ENCODE measurements at regions not wholly inside any gene's neighbourhood (a gene's known extent, or its start where the extent isn't known, plus 50 kb on each side); places are given as distances from the start of the nearest gene placed in this dataset.

DNA sequence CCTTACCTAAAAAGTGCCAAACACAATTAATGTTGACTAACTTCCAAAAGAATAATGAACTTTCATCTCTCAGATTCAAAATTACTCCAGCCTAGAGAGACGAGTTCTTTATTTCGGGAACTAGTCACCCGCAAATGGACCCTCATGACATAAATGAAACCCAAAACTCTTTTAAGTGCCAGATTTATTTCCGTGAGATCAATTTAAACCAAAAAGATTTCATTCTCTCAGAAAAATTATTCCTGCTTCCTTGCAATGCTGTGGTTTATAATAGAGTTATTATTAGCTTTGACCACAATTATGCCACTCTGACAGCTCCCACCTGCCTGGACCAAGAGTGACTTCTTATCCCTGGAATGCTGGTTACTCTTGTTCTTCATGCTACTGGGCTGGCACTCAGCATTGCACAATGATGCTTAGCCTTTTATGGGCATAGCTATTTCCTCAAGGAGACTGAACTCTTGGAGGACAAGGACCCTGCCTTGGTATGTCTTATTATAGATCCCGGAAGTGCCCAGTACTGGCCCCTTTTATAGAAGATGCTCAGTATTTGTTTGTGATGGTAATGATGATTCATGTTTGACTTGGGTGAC is 183.5 kb downstream of the SNX18 start:
- Mint-ChIP-seq H3K4me3 (ENCODE audit: low read depth) (no peak overlapping the region), H3K4me1 (ENCODE audit: low read depth) (peaks cover 3% of the 10 kb centered on the region), H3K9me3 (ENCODE audit: low read depth) (no peaks in the 10 kb centered on the region), H3K36me3 (ENCODE audit: insufficient read depth) (no peaks in the 10 kb centered on the region), H3K27ac (peak overlapping the region; percentile 9), H3K27me3 (peaks cover 3% of the 10 kb centered on the region)
- no peak for DNase-seq (ENCODE audit: low spot score, unreplicated experiment)
- TF ChIP-seq, protein P1, sequence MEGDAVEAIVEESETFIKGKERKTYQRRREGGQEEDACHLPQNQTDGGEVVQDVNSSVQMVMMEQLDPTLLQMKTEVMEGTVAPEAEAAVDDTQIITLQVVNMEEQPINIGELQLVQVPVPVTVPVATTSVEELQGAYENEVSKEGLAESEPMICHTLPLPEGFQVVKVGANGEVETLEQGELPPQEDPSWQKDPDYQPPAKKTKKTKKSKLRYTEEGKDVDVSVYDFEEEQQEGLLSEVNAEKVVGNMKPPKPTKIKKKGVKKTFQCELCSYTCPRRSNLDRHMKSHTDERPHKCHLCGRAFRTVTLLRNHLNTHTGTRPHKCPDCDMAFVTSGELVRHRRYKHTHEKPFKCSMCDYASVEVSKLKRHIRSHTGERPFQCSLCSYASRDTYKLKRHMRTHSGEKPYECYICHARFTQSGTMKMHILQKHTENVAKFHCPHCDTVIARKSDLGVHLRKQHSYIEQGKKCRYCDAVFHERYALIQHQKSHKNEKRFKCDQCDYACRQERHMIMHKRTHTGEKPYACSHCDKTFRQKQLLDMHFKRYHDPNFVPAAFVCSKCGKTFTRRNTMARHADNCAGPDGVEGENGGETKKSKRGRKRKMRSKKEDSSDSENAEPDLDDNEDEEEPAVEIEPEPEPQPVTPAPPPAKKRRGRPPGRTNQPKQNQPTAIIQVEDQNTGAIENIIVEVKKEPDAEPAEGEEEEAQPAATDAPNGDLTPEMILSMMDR (IDR thresholded peaks at IDR 0.05; ENCODE audit: unreplicated experiment): no peak

DNA sequence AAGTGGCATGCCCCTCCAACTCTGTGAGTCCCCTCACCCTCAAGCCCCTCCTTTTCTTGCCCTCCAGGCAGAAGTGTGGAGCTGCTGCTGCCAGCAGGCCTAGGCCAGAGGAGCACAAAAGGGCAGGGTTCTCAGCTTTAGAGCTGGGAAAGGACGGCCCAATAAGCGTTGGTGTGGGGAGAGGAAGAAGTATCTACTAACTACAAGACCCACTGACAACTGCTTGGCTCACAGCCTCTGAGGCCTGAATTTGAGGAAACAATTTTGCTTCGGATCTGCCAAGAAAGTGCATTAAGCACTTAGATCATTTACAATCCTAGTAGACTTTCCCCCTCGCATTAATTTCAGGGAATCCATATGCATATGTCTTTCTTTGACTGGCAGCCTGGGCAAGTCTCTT is 179.4 kb downstream of the SNX18 start:
- Mint-ChIP-seq H3K4me1 (ENCODE audit: low read depth) (peaks cover 5% of the 10 kb centered on the region), H3K27ac (no peak overlapping the region), H3K9me3 (ENCODE audit: low read depth) (no peaks in the 10 kb centered on the region), H3K36me3 (ENCODE audit: insufficient read depth) (no peaks in the 10 kb centered on the region), H3K4me3 (ENCODE audit: low read depth) (no peak overlapping the region), H3K27me3 (no peaks in the 10 kb centered on the region)
- DNase-seq (ENCODE audit: low spot score, unreplicated experiment): no peak
- TF ChIP-seq, protein P1 (IDR thresholded peaks at IDR 0.05; ENCODE audit: unreplicated experiment): no peak

DNA sequence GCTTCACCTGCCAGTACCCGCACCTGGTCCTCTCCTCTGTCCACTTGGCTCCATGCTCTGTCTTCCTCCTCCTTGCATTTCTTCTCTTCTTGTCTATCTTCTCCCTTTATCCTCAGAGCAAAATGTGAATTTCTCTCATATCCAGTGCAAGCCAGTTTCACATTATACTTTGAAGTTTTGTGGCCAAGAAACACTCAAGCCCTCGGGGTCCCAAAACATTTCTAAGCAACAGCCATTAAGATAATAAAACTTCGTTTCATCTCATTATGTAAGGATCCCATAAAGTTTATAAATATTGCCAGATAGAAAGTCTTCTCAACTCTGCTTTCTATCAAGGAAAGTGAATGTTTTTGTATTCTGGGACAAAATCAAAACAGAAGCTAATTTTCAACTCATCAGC is 178.8 kb downstream of the SNX18 start:
- H3K4me3 Mint-ChIP-seq (ENCODE audit: low read depth): no peak overlapping the region
- H3K9me3 Mint-ChIP-seq (ENCODE audit: low read depth): no peaks in the 10 kb centered on the region
- no peak for DNase-seq (ENCODE audit: low spot score, unreplicated experiment)
- TF ChIP-seq, protein P1 (IDR thresholded peaks at IDR 0.05; ENCODE audit: unreplicated experiment): no peak
- peaks cover 5% of the 10 kb centered on the region for H3K4me1 Mint-ChIP-seq (ENCODE audit: low read depth)
- H3K27me3 Mint-ChIP-seq: no peaks in the 10 kb centered on the region
- no peak overlapping the region for H3K27ac Mint-ChIP-seq
- no peaks in the 10 kb centered on the region for H3K36me3 Mint-ChIP-seq (ENCODE audit: insufficient read depth)

DNA sequence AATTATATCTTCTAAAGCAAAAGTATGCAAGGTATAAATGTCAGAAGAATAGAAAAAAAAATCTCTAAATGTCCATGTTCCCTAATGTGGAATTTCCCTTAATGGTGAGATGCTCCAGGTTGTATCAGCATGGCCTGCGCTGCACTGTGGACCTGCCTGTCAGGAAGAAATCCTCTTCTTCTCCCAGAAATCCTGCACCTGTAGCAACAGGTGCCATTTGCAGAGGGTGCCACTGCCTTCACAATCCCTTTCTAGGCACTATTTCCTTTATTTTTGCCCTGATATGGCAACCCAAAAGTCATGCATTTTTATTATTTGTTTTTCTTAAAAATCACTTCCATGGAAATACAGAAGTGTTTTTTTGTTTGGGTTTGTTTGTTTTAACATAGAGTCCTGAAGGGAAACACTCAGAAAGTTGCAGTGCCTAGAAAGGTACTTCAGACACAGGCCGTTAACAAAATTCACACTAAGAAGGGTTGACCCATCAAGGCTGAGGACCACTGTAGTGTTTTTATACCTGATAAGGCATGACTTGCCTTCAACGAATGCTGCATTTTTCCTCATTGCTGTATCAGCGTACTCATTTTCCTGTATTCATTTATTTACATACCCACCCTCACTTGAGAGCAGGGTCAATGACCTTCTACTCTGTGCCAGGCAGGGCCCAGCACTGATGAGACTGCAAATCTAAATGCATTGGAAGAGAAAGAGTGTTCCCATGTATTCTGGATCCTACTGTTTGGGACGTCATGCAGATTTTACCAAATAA is 177.8 kb downstream of the SNX18 start:
- H3K27ac Mint-ChIP-seq: no peak overlapping the region
- H3K36me3 Mint-ChIP-seq (ENCODE audit: insufficient read depth): no peaks in the 10 kb centered on the region
- no peak overlapping the region for H3K4me3 Mint-ChIP-seq (ENCODE audit: low read depth)
- H3K27me3 Mint-ChIP-seq: no peaks in the 10 kb centered on the region
- H3K4me1 Mint-ChIP-seq (ENCODE audit: low read depth): peaks cover 5% of the 10 kb centered on the region
- H3K9me3 Mint-ChIP-seq (ENCODE audit: low read depth): no peaks in the 10 kb centered on the region
- DNase-seq (ENCODE audit: low spot score, unreplicated experiment): no peak
- TF ChIP-seq, protein P1 (IDR thresholded peaks at IDR 0.05; ENCODE audit: unreplicated experiment): no peak

DNA sequence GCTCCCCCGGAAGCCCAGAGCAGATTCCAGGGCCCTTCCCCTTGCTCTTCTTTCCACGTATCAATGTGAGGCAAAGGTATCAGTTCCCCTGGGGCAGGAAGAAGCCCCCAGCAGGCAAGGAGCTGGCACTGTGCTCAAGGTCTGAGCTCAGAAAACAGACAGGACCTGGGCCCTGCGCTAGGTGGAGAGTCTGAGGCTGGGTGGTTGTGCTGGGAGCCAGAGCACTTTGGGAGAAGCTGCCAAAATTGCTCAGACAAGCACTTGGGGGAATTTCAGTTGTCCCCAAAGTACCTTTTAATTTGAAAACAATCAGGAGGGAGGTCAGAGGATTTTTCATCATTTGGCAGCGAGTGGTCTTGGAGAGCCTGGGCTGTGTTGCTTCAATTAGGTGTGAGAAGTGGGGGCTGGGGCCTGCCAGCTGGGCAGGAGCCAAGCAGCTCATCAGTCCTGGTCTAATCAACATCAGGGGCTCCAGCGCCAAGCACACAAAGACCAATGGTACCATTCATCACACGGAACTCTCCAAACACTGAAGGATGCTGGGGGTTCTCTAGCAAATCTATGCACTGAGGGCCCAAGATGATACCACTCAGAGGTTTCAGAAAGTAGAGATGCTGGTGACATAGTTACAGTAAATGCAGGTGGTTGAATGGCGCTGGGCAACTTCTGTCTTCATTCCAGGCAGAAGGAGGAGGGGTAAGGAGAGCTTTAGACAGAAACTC is 176.5 kb downstream of the SNX18 start:
- H3K4me3 Mint-ChIP-seq (ENCODE audit: low read depth): no peak overlapping the region
- TF ChIP-seq, protein P1 (IDR thresholded peaks at IDR 0.05; ENCODE audit: unreplicated experiment): no peak
- no peaks in the 10 kb centered on the region for H3K27me3 Mint-ChIP-seq
- no peaks in the 10 kb centered on the region for H3K36me3 Mint-ChIP-seq (ENCODE audit: insufficient read depth)
- DNase-seq (ENCODE audit: low spot score, unreplicated experiment): no peak
- peaks cover 5% of the 10 kb centered on the region for H3K4me1 Mint-ChIP-seq (ENCODE audit: low read depth)
- H3K9me3 Mint-ChIP-seq (ENCODE audit: low read depth): no peaks in the 10 kb centered on the region
- H3K27ac Mint-ChIP-seq: no peak overlapping the region
